ENCODE measurements at regions not wholly inside any gene's neighbourhood (a gene's known extent, or its start where the extent isn't known, plus 50 kb on each side); places are given as distances from the start of the nearest gene placed in this dataset.

GRCh38 chr2:105597806-105598803, 146.6 kb upstream of the NCK2 start:
- H4K20me1 ChIP-seq (ENCODE audit: insufficient read depth): no peaks in the 10 kb centered on the region
- TF ChIP-seq RAD21 (IDR thresholded peaks at IDR 0.05; ENCODE audit: low read length) (no peak), CHD2 (IDR thresholded peaks at IDR 0.05; ENCODE audit: low read length, partially characterized antibody) (no peak), EP300 (IDR thresholded peaks at IDR 0.05; ENCODE audit: borderline replicate concordance in 1 of 2, low read depth in 1 of 2, low read length in 1 of 2) (no peak)
- no peak overlapping the region for H3K9ac ChIP-seq
- WGBS (ENCODE audit: low lambda C conversion rate): 33% methylated on average over 8 of the region's 10 CpGs
- no peaks in the 10 kb centered on the region for H3K27me3 ChIP-seq (ENCODE audit: insufficient read depth)
- H2AFZ ChIP-seq (ENCODE audit: low read depth): no peak overlapping the region
- H3K27ac ChIP-seq (ENCODE audit: low read depth in 2 of 2, low read length in 1 of 2): no peak overlapping the region
- H3F3A ChIP-seq (replicated peaks; ENCODE audit: insufficient read depth): no peaks in the 10 kb centered on the region
- H3K9me2 ChIP-seq: no peaks in the 10 kb centered on the region
- no peaks in the 10 kb centered on the region for H3K9me3 ChIP-seq
- H3K4me3 ChIP-seq (ENCODE audit: low read depth in 2 of 2, low read length in 1 of 2): no peak overlapping the region; a peak in 1 of 4 replicates
- H3K4me2 ChIP-seq: no peak overlapping the region; the same call in 1 of the 2 replicates
- ChIA-PET POLR2A (no interaction called here), CTCF (interaction anchor here (1.0 kb wide), 1 partner anchor 443 kb away, joined by 3 read pairs; no protein-coding TSS in a partner anchor)
- no peaks in the 10 kb centered on the region for H3K79me2 ChIP-seq (ENCODE audit: insufficient read depth)
- H3K36me3 ChIP-seq (replicated peaks in 1 of 2; ENCODE audit: control insufficient read depth in 1 of 2, insufficient read depth in 2 of 2, low read length in 1 of 2): no peaks in the 10 kb centered on the region
- DNase-seq: peak; percentile 35
- H3K4me1 ChIP-seq (ENCODE audit: control insufficient read depth in 1 of 2, insufficient read depth in 2 of 2, low read depth in 1 of 2, low read length in 1 of 2): peaks cover 0 to 11% of the 10 kb centered on the region in 2 experiments; a peak in 1 of 4 replicates

- POLR2A ChIA-PET: no interaction called here
- WGBS (ENCODE audit: low lambda C conversion rate): 55% methylated on average over 15 of the region's 15 CpGs
- H3K27me3 ChIP-seq (ENCODE audit: insufficient read depth): no peaks in the 10 kb centered on the region
- no peak for TF ChIP-seq USF2 (IDR thresholded peaks at IDR 0.05; ENCODE audit: borderline replicate concordance, low read depth, low read length)
- no peak for TF ChIP-seq SMC3 (IDR thresholded peaks at IDR 0.05; ENCODE audit: low read depth, low read length)
- no peak for TF ChIP-seq MAX (IDR thresholded peaks at IDR 0.05; ENCODE audit: low read depth)
- TF ChIP-seq SIN3A (IDR thresholded peaks at IDR 0.05; ENCODE audit: borderline replicate concordance, low read depth, low read length): no peak
- no peak for TF ChIP-seq TEAD4 (IDR thresholded peaks at IDR 0.05; ENCODE audit: borderline replicate concordance, insufficient read depth)
- no peak for TF ChIP-seq CHD2 (IDR thresholded peaks at IDR 0.05; ENCODE audit: low read length, partially characterized antibody)
- TF ChIP-seq YY1 (IDR thresholded peaks at IDR 0.05; ENCODE audit: low read depth): no peak
- no peak for TF ChIP-seq MXI1 (IDR thresholded peaks at IDR 0.05; ENCODE audit: low read depth, low read length)
- TF ChIP-seq CTCF (IDR thresholded peaks at IDR 0.05): no peak
- no peak for TF ChIP-seq JUND (IDR thresholded peaks at IDR 0.05)
- TF ChIP-seq REST (IDR thresholded peaks at IDR 0.05; ENCODE audit: low read depth, low read length): no peak
- no peak for TF ChIP-seq GATA2 (CRISPR knock-in tag; IDR thresholded peaks at IDR 0.05)
- TF ChIP-seq RXRA (IDR thresholded peaks at IDR 0.05; ENCODE audit: borderline replicate concordance, low read depth): no peak
- TF ChIP-seq TAF1 (IDR thresholded peaks at IDR 0.05; ENCODE audit: borderline replicate concordance, low read depth, low read length): no peak
Measured at GRCh38 chr2:105597011-105597805, 147.5 kb upstream of the NCK2 start.

More at GRCh38 chr2:105597011-105597805, 147.5 kb upstream of the NCK2 start:
- Histone ChIP-seq H3K4me1 (ENCODE audit: control insufficient read depth in 1 of 2, insufficient read depth in 2 of 2, low read depth in 1 of 2, low read length in 1 of 2) (peaks cover 0 to 11% of the 10 kb centered on the region in 2 experiments; a peak in 1 of 4 replicates), H3K9ac (no peak overlapping the region), H3K27ac (ENCODE audit: low read depth in 2 of 2, low read length in 1 of 2) (no peak overlapping the region), H3K9me2 (no peaks in the 10 kb centered on the region), H3K4me2 (no peak overlapping the region; the same call in 1 of the 2 replicates), H3K9me3 (no peaks in the 10 kb centered on the region), H2AFZ (ENCODE audit: low read depth) (no peak overlapping the region), H3K79me2 (ENCODE audit: insufficient read depth) (no peaks in the 10 kb centered on the region), H3K36me3 (replicated peaks in 1 of 2; ENCODE audit: control insufficient read depth in 1 of 2, insufficient read depth in 2 of 2, low read length in 1 of 2) (no peaks in the 10 kb centered on the region), H3F3A (replicated peaks; ENCODE audit: insufficient read depth) (no peaks in the 10 kb centered on the region), H3K4me3 (ENCODE audit: low read depth in 2 of 2, low read length in 1 of 2) (no peak overlapping the region; a peak in 1 of 4 replicates), H4K20me1 (ENCODE audit: insufficient read depth) (no peaks in the 10 kb centered on the region)
- no peak for DNase-seq
- CTCF ChIA-PET: interaction anchor here (1.0 to 2.2 kb wide), 3 partner anchors 13 to 444 kb away, joined by 3 to 6 read pairs (median 4); no protein-coding TSS in a partner anchor

Measured in SK-N-SH (cell line).